PC-9 (cell line): ENCODE measurements at regions not wholly inside any gene's neighbourhood (a gene's known extent, or its start where the extent isn't known, plus 50 kb on each side); places are given as distances from the start of the nearest gene placed in this dataset.

Experiments
- EZH2 ChIP-seq: fragments of 200-600 bp; sonication (generic); IDR thresholded peaks from 2 replicates; pipeline ENCODE4 v1.8.0; 2017; ENCODE audit warnings: antibody characterized with exemption, low read depth
- TF ChIP-seq, protein P1 (sequence below): fragments of 200-600 bp; sonication (generic); conservative IDR thresholded peaks from 2 replicates; pipeline ENCODE4 v1.6.1; 2017; ENCODE audit warnings: mixed run types, antibody characterized with exemption, mild to moderate bottlenecking, moderate library complexity

DNA sequence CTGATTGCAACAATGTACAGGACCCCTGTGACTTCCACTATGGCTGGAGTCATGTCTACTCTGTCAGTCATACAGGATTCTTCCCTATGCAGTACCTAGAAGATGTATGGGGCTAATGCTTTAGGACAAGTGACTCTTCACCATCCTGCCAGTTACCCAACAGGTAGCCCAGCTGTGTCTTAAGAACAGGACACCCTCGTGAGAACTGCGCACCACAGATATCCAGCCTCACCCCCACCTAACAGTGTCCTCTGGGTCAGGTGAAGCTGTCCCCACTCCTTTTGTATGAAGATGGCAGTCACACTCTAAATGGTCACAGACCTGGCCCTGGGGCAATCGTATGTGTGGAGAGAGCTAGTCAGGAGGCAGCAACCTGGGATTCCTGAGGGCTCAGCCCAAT is 191.6 kb downstream of the C6orf118 start:
- no peak for TF ChIP-seq EZH2
- TF ChIP-seq, protein P1, sequence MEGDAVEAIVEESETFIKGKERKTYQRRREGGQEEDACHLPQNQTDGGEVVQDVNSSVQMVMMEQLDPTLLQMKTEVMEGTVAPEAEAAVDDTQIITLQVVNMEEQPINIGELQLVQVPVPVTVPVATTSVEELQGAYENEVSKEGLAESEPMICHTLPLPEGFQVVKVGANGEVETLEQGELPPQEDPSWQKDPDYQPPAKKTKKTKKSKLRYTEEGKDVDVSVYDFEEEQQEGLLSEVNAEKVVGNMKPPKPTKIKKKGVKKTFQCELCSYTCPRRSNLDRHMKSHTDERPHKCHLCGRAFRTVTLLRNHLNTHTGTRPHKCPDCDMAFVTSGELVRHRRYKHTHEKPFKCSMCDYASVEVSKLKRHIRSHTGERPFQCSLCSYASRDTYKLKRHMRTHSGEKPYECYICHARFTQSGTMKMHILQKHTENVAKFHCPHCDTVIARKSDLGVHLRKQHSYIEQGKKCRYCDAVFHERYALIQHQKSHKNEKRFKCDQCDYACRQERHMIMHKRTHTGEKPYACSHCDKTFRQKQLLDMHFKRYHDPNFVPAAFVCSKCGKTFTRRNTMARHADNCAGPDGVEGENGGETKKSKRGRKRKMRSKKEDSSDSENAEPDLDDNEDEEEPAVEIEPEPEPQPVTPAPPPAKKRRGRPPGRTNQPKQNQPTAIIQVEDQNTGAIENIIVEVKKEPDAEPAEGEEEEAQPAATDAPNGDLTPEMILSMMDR: no peak
